GM10248 (cell line): ENCODE measurements at regions not wholly inside any gene's neighbourhood (a gene's known extent, or its start where the extent isn't known, plus 50 kb on each side); places are given as distances from the start of the nearest gene placed in this dataset.
"Not testable (repeated sequence)": the region's sequence is repeated elsewhere in the genome, so short reads cannot be mapped to it uniquely, and the experiment has no call there.

Source experiments
- CTCF ChIA-PET: fragments of 300-600 bp; sonication (Branson Sonifier 250); formaldehyde crosslinking; extraction: SDS; loops from one replicate; lab custom pipeline; 2021; ENCODE audit warnings: antibody characterized with exemption; lab: Yijun Ruan, JAX
- POLR2A ChIA-PET: fragments of 350-650 bp; sonication (Branson Sonifier 250); formaldehyde crosslinking; extraction: SDS; loops from one replicate; lab custom pipeline; 2020; ENCODE audit warnings: antibody characterized with exemption; lab: Yijun Ruan, JAX
- DNase-seq: peaks from one replicate; pipeline ENCODE4 v3.0.0; 2012; ENCODE audit errors: extremely low spot score
- TF ChIP-seq, protein P1 (sequence below): IDR thresholded peaks from 2 replicates; pipeline ENCODE4 v1.5.1; 2012; ENCODE audit warnings: mild to moderate bottlenecking, low read depth; ENCODE audit errors: extremely low read depth, missing control alignments, control extremely low read depth

DNA sequence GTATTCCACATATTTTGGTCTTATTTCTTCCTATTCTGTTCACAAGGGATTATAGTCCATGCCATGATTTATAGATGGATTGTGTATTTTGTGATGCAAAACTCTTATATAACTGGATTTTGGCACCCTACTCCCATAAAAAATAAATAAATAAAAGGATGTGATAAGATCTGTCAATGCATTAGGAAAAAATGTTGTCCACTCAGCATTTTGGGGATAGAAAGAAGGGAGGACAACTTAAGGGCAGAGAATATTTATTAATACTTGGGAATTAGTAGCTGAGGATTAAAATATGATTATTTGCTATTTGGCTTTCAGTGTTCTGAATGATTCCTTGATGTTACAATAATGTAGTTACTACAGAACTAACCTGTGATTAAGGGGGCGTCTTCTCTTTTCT, 682.6 kb downstream of the ZBBX start:
- CTCF ChIA-PET: no interaction called here
- POLR2A ChIA-PET: no interaction called here
- TF ChIP-seq, protein P1, sequence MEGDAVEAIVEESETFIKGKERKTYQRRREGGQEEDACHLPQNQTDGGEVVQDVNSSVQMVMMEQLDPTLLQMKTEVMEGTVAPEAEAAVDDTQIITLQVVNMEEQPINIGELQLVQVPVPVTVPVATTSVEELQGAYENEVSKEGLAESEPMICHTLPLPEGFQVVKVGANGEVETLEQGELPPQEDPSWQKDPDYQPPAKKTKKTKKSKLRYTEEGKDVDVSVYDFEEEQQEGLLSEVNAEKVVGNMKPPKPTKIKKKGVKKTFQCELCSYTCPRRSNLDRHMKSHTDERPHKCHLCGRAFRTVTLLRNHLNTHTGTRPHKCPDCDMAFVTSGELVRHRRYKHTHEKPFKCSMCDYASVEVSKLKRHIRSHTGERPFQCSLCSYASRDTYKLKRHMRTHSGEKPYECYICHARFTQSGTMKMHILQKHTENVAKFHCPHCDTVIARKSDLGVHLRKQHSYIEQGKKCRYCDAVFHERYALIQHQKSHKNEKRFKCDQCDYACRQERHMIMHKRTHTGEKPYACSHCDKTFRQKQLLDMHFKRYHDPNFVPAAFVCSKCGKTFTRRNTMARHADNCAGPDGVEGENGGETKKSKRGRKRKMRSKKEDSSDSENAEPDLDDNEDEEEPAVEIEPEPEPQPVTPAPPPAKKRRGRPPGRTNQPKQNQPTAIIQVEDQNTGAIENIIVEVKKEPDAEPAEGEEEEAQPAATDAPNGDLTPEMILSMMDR: no peak

DNA sequence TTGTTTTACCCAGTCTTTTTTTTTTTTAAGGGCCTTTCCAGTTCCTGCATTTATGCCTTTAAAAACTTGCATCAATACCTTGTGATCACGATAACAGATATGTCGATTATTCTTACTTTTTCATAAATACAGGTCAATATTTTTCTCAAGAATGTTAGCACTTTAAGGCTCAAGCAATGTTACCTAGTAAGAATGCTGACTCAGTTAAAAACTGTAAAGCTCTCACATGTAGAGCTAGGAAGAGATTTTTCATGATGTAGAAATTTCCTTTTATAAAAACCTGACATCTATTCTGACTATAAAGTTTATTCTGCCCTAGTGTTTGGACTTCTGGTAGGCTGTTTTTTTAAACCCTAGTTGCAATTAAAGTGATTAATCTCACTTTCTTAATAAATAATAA, 684.0 kb downstream of the ZBBX start:
- ChIA-PET POLR2A (no interaction called here), CTCF (no interaction called here)
- TF ChIP-seq, protein P1: no peak
- DNase-seq: no peak

More for the DNA sequence above, 682.6 kb downstream of the ZBBX start:
- DNase-seq: no peak

DNA sequence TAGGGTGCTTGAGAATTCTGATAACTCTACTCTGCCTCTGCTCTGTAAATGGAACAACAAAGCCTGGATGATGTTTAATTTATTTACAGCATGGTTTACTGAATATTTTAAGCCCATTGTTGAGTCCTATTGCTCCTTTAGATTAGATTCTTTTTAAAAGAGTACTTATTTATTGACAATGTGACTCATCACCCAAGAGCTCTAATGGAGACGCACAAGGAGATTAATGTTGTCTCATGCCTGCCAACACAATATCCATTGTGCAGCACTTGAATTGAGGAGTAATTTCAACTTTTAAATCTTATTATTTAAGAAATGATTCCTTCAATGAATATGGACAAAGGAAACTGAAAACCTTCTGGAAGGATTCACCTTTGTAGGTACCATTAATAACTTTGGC, 691.4 kb downstream of the ZBBX start:
- TF ChIP-seq, protein P1: no peak
- no peak for DNase-seq
- ChIA-PET CTCF (no interaction called here), POLR2A (no interaction called here)

DNA sequence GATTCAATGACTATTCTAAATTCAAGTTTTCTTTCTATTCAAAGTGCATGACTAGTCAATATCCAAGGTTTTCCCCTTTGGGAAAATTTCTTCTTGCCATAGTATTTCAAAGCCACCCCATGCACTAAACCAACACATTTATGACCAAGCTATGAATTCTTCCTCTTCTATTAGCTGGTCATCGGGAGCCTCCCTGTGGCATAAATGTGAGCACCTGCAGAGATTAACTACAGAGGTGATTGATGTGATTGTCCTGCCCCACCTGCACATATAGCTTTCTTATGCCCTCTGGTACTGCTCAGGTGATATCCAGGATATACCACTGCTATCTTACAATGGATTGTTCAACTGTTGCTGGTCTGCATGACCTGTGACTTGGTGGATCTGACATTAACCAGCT, 694.9 kb downstream of the ZBBX start:
- CTCF ChIA-PET: interaction anchor here (0.8 to 2.1 kb wide), 3 partner anchors 9 to 34 kb away, joined by 3 to 14 read pairs (median 4); no protein-coding TSS in a partner anchor
- DNase-seq: no peak
- POLR2A ChIA-PET: no interaction called here
- TF ChIP-seq, protein P1: no peak

DNA sequence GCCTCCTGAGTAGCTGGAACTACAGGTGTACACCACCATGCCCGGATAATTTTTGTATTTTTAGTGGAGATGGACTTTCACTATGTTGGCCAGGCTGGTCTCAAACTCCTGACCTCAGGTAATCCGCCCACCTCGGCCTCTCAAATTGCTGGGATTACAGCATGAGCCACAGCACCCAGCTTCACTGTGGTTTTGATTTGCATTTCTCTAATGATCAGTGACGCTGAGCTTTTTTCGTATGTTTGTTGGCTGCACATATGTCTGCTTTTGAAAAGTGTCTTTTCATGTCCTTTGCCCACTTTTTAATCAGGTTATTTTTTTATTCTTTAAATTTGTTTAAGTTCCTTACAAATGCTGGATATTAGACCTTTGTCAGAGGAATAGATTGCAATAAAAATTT, 696.0 kb downstream of the ZBBX start:
- POLR2A ChIA-PET, CTCF ChIA-PET, DNase-seq: not testable (repeated sequence)

DNA sequence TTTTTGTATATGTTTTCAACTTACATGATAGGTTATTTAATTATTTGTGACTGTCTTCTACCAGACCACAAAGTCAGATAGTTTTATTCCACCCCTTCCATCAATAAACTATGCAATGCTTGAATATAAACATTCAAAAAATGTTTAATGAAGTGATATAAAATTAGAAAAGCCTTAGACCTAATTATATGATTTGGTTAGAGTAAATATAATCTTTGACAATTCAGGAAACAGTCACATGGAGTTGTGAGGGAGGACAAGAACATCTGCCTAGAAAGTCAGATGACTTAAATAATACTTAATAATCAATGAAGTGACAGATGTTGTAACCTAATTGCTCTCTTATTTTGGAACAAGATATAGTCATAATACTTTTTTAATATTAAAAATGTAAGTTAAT, 710.3 kb downstream of the ZBBX start:
- TF ChIP-seq, protein P1: no peak
- DNase-seq: no peak
- CTCF ChIA-PET: interaction anchor here (1.6 kb wide), 1 partner anchor 9 kb away, joined by 4 read pairs; no protein-coding TSS in a partner anchor
- POLR2A ChIA-PET: no interaction called here

DNA sequence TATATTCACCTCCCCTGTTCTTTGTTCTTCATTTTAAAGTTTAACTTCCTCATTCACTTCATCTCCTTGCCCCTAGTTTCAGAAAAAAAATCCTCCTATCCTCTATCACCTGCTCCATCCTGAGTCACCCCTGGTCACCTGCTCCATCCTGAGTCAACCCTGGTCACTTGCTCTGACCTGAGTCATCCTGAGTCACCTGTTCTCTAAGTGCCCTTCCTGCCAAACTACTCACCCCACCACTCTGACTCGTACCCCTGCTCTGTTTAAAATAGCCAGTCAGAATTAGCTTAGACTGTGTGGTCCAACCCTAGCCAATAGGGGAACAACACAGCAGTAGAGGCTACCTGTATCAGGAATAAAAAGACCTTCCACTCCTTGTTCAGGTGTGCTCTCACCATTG, 716.9 kb downstream of the ZBBX start:
- POLR2A ChIA-PET: no interaction called here
- CTCF ChIA-PET: no interaction called here
- TF ChIP-seq, protein P1: no peak
- no peak for DNase-seq
